Jurkat, Clone E6-1 (cell line): ENCODE measurements at regions not wholly inside any gene's neighbourhood (a gene's known extent, or its start where the extent isn't known, plus 50 kb on each side); places are given as distances from the start of the nearest gene placed in this dataset.
"Not testable (repeated sequence)": the region's sequence is repeated elsewhere in the genome, so short reads cannot be mapped to it uniquely, and the experiment has no call there.

Experiments used
- DNase-seq: peaks from one replicate; pipeline ENCODE4 v3.0.0-alpha.2; 2011; ENCODE audit warnings: low read depth, low spot score
- H3K4me3 ChIP-seq: 2 replicates; pipeline ENCODE4 v1.5.1; 2011; ENCODE audit warnings: mild to moderate bottlenecking, low read length, control low read depth, moderate library complexity

GRCh38 chr14:85125291-85125670 lies 404.7 kb upstream of the FLRT2 start:
- H3K4me3 ChIP-seq, result no peak overlapping the region
- DNase-seq, result no peak

DNA sequence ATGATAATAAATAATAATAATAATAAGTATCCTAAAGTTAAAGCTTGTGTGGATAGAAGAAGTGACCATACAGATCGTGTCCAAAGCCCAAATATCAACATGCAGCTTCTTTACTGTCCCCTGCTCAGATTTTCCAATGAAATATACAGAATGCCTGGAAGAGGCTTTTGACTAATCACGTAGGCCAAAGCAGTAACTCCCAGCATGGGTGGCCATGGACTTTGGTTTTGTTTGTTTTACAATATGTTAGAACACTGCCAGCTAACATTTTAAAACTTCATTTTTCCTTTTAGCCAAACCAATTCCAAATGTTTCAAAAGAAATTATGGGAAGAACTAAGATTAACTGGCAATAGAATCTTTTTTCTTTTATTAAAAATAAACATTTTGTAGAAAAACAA lies 400.0 kb upstream of the FLRT2 start:
- no peak for DNase-seq
- no peak overlapping the region for H3K4me3 ChIP-seq

GRCh38 chr14:85131226-85131922 lies 398.6 kb upstream of the FLRT2 start:
- no peak for DNase-seq
- H3K4me3 ChIP-seq, result no peak overlapping the region

DNA sequence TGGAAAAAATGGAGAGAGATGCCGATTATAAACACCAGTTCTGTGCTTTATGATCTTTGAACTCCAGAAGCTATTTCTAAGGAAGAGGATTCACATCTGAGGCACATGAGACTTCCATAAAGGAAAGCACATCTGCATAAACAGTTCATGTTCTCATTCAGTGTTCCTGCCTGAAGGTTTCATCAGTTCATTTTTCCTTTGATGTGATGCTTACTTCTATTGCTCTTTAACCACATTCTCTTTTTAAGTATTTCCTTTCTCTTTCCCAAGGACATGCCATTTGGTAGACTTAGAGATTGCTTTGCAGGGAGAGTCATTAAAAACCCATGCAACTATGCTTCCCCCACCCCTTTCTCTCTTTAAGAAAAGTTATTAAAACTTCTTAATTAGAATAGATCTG lies 387.0 kb upstream of the FLRT2 start:
- no peak for DNase-seq
- H3K4me3 ChIP-seq, result no peak overlapping the region

GRCh38 chr14:85146779-85147178 lies 383.2 kb upstream of the FLRT2 start:
- H3K4me3 ChIP-seq, result no peak overlapping the region
- DNase-seq, result no peak

- no peak for DNase-seq
- no peak overlapping the region for H3K4me3 ChIP-seq
These were observed 379.8 kb upstream of the FLRT2 start for GRCh38 chr14:85150166-85150565.

DNA sequence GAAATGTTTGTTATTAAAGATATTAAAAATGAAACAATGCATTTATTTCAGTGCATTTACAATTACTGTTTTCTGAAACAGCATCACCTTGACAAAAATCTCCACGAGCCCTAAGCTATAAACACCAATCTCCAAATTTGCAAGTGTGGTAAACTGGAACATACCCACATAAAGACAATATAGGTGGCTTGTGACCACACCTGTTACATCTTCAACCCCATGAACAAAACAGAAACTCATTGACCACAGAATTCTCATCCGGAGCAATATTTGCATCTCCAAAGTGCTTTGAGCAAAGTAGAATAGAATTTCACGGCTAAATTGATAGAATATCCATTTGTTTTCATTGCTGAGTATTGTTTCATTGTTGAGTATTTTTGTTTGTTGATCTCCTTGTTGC lies 375.2 kb upstream of the FLRT2 start:
- DNase-seq, result no peak
- no peak overlapping the region for H3K4me3 ChIP-seq

DNA sequence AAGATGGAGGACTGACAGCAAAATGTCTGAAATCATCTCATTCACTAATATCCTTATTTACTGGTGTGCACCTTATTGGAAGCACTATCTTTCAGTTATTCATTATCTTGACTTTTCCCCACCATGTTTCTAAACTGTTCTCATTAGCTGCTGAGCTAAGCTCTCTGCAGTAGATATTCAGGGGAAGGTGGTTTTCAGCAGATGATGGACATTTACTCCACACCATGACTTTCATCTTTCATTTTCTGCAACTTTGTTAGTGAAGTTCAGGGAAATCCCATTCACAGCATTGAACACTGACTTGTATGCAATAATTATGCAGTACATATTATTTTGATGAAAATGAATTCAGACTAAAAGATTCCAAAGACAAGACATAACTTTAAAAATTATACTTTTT lies 373.6 kb upstream of the FLRT2 start:
- no peak for DNase-seq
- H3K4me3 ChIP-seq, result no peak overlapping the region

GRCh38 chr14:85159726-85160125 lies 370.2 kb upstream of the FLRT2 start:
- no peak for DNase-seq
- no peak overlapping the region for H3K4me3 ChIP-seq

DNA sequence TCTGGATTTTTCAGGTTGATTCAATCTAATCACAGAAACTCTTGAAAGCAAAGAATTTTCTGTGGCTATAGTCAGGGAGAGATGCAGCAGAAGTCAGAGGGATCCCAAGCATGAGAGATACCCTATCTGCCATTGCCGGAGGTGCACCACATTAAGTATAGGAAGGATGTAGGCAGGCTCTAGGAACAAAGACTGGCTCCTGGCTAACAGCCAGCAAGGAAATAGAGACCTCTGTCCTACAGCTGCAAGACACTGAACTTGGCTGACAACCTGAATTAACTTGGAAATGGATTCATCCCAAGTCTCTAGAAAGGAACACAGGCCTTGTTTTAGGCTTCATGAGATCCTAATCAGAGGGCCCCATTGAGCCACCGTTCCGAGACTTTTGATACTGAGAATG lies 364.9 kb upstream of the FLRT2 start:
- DNase-seq, result no peak
- H3K4me3 ChIP-seq, result no peak overlapping the region

DNA sequence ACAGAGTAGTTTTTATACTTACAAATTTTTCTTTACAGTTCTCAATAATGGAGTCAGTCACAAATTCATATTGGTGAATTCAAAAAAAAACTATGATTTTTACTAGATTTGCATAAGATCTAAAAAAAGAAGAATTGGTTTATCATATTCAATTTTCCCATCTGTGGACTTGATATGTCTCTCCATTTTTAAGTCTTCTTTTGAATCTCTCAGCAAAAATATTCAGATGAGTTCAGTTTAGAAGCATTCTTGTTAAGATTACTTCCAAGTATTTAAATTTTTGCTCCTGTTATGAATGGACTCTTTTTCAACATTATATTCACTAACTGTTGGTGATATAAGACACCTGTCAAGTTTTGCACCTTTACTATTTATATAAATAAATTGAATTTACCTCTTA lies 360.6 kb upstream of the FLRT2 start:
- H3K4me3 ChIP-seq, result no peak overlapping the region
- no peak for DNase-seq

DNA sequence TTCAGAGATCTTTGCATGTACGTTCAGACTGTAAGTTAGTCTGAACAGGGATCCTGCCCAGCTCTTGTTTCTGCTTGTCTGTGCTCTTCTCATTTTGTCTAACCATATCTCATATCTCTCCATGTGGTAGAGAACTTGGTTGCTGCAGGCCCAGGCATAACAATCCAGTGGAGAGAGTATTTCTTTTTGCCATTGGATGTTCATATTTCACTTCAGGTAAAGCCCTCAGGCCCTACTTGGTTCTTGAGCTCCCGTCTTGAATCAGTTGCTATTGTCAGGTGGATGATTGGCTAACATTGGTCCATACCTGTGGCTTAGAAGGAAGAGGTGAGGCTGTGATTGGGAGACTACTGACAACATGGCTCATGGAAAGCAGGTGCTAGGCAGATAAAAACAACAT lies 357.7 kb upstream of the FLRT2 start:
- no peak overlapping the region for H3K4me3 ChIP-seq
- DNase-seq, result no peak

DNA sequence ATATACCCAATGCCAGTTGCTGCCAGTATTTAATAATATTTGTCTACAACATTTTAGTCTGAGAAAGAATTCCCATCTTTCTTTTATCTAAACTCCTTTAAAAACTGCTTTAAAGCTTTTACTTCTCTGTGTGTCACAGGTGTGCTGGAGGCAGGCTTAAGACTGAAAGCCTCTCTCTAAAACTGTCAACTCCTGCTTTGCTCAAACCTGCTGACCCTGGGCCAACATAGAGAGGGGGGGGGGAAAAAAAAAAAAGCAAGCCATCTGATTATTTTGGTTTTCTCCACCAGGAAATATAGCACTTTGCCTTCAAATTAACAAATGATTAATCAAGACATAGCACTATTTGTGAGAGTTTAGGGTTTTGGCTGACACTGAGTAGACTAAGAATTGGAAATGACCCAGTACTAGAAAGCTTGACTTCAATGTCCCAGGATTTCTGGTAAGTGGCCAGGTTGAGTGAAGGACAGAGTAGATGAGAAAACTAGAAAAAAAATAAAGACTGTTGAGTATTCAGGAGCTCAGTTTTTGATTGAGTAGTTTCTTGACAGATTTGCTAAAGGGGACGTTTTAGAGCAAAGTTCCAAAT lies 357.0 kb upstream of the FLRT2 start:
- H3K4me3 ChIP-seq, result no peak overlapping the region
- no peak for DNase-seq

DNA sequence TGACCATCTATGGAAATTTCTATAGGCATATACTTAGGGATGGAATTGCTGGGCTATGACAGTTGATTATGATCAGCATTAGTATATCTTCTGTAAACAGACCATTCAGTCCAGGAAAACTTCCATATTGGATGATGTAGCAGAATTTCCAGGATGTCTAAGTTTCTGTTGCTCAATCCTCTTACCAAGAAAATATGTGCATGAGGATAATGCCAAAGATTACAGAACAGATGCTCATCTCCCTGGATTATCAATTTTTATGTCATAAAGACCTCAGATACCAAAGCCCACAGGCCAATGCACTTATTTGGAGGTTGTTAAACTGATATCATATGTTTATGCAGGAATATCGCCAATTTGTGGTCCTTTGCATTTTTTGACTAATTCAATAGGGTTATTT lies 354.4 kb upstream of the FLRT2 start:
- DNase-seq, result no peak
- no peak overlapping the region for H3K4me3 ChIP-seq

DNA sequence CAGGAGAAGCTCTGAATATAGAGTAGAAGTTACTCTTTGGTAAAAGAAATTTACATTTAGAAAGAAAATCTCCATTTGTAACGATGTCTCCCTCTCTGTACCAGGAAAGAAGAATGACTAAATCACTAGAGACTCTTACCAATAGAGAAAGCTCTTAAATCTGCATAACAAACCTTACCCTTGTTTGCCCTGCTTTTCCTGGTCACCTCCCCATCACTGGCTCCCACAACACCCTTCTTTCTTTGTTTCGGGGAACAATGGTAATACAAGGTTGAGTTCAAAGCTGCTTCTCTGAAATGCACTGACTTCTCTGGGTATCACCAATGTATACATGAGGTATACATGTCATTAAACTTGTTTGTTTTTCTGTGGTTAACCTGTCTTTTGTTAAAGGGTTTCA lies 351.1 kb upstream of the FLRT2 start:
- no peak for DNase-seq

DNA sequence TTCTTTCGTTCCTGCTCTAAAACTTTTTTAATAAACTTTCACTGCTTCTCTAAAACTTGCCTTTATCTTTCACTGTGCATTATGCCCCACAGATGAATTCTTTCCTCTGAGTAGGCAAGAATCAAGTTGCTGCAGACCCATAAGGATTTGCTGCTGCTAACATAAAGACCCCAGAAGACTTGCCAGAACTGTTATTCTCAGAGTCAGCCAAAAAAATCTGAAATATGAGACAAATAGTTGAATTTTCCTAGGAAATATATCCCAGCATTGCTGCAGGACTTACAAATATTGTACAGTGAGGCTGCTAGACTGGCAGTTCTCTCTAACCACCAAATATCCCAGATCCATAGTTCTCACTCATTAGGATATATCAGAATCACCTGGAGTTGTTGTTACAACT lies 349.1 kb upstream of the FLRT2 start:
- H3K4me3 ChIP-seq, result no peak overlapping the region
- no peak for DNase-seq

More for the DNA sequence above, 351.1 kb upstream of the FLRT2 start:
- H3K4me3 ChIP-seq, result no peak overlapping the region

DNA sequence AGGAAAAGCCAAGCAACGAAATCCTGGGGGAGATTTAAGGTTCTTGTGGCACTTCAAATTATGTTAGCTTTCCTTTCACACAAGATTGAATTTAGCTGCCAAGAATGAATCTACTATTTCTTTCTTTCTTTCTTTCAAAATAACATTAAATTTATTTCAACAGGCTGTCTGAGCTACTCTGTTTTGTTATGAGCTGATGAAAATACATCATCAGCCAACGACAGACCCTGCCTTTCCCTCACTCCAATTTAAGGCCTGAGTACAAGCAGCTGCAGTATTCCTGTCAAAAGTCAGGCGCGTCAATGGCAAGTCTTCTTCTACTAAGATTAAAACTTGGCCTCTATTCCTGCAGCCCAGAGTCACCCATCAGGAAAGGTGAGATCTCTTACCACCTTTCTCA lies 347.7 kb upstream of the FLRT2 start:
- DNase-seq, result no peak
- H3K4me3 ChIP-seq, result no peak overlapping the region

GRCh38 chr14:85186082-85186481 lies 343.9 kb upstream of the FLRT2 start:
- no peak for DNase-seq
- no peak overlapping the region for H3K4me3 ChIP-seq

DNA sequence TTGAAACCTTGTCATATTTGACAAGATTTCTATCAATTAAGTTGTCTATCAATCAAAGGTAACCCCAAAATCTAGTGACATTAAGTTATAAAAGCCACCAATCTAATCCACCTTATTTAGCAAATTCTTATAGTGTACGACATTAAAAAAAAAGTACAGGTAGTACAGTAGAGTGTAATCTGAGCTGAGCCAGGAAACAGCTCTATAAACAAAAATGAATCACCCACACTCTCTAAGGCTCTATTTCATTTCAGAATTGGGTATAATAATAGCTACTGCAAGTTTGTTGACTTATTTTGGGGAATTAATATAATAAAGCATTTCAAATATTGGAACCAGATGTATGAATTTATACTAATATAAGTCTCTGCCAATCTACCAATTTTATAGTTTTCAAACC lies 342.4 kb upstream of the FLRT2 start:
- DNase-seq, result no peak
- no peak overlapping the region for H3K4me3 ChIP-seq

DNA sequence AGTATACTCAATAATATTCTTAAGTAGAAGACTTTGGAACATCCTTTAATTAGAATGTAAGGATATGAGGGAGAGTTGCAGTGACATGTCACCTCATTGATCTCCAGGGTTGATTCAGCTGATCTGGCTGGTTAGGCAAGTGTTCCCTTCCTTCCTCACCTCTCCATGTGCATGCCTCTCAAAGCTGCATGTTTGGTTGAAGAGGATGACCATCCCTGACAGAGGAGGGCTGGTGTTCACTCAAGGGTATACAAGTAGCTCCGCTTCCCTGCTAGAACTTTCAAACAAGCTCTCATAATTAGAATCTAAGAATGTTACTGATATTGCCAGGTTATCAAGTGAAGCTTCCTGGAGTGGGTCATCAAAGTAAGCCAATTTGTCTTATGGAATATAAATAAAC lies 341.1 kb upstream of the FLRT2 start:
- no peak for DNase-seq
- H3K4me3 ChIP-seq, result no peak overlapping the region

DNA sequence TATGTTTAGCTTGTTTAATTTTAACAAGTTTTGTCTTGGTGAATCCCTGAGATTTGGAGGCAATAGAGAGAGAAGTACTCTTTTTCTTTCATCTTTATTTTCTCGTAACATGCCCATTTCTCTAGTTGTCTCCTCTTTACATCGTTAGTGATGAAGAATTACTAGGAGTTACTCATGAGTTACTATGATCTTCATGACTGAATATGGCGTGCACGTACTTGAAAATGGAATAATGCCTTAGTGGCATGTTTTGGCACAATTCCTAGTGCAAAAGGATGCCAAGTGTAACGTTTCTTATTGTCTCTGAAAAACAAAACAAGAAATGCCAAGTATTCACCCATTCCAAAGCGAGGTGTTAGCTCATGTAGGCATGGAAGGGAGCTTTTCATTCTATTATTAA lies 340.7 kb upstream of the FLRT2 start:
- H3K4me3 ChIP-seq, DNase-seq: not testable (repeated sequence)
